ENCODE measurements at regions not wholly inside any gene's neighbourhood (a gene's known extent, or its start where the extent isn't known, plus 50 kb on each side); places are given as distances from the start of the nearest gene placed in this dataset.
A peak's percentile ranks its signal among the peaks of the same experiment; 100 is the strongest.

DNA sequence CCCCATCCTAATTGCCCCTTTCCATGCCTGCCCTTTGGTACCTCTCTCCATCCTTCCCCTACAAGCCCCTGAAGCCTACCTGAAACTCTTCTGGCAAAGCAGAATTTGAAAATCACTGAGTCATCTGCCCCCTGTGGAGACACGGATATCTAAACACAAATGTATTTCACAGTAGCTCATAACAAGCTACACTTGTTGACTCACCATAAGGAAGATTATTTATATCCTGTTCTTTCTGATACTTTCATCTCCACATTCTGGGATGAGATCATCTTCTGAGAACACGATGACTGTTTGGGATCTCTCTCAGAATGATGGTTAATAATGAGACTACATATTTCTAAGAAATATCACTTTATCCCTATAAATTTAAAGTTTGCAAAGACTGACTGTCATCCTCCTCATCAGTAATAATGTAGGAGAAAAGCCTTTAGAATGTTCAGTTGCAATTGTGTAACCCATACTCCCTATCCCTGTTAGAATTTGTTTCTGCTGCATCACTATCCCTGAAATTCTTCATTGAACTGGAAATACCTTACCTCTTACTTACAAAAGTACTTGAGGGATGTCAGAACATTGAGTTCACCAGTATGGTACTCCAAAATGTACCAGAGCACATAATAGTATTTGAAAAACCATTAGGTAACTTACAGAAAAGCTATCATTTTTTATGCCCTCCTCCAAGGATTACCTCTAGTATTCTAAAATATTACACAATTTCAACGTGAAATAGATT is 116.1 kb upstream of the IL12A start (continued):
- TF ChIP-seq, protein P1, sequence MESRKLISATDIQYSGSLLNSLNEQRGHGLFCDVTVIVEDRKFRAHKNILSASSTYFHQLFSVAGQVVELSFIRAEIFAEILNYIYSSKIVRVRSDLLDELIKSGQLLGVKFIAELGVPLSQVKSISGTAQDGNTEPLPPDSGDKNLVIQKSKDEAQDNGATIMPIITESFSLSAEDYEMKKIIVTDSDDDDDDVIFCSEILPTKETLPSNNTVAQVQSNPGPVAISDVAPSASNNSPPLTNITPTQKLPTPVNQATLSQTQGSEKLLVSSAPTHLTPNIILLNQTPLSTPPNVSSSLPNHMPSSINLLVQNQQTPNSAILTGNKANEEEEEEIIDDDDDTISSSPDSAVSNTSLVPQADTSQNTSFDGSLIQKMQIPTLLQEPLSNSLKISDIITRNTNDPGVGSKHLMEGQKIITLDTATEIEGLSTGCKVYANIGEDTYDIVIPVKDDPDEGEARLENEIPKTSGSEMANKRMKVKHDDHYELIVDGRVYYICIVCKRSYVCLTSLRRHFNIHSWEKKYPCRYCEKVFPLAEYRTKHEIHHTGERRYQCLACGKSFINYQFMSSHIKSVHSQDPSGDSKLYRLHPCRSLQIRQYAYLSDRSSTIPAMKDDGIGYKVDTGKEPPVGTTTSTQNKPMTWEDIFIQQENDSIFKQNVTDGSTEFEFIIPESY (IDR thresholded peaks at IDR 0.05; ENCODE audit: extremely low read depth, insufficient replicate concordance, low read length), result no peak
- TF ChIP-seq CBX3 (IDR thresholded peaks at IDR 0.05; ENCODE audit: low read depth) (peak; percentile 85), TCF7L2 (IDR thresholded peaks at IDR 0.05; ENCODE audit: borderline replicate concordance, extremely low read depth, insufficient read depth, insufficient read length) (peak; percentile 69), ZNF274 (IDR thresholded peaks at IDR 0.05; ENCODE audit: low read depth, low read length) (no peak), ELF1 (IDR thresholded peaks at IDR 0.05; ENCODE audit: borderline replicate concordance, low read depth) (no peak; the same call in 1 of the 2 replicates)

DNA sequence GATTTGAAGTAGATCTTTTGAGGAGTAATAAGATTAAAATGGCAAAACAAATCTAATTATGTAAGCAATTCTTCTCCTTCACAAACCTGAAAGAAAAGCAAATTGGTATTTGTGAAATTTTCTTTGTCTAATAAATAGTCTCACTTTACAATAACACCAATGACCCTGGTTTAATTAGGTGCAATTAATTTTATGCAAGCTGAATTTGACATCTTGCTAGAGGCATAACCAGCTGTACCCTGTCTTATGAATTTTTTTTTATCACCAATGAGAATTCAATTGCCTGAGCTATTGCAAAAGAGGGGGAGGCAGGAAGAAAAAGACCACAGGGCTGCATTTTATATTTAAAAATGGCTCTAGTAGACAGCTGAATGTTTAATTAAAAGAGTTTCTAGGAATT is 113.5 kb upstream of the IL12A start:
- TF ChIP-seq CEBPB (IDR thresholded peaks at IDR 0.05; ENCODE audit: low read depth) (no peak), REST (IDR thresholded peaks at IDR 0.05; ENCODE audit: low read depth) (no peak), CBX3 (IDR thresholded peaks at IDR 0.05; ENCODE audit: low read depth) (no peak), SIN3A (IDR thresholded peaks at IDR 0.05; ENCODE audit: low read depth) (no peak), ZFX (IDR thresholded peaks at IDR 0.05) (no peak), EZH2phosphoT487 (IDR thresholded peaks at IDR 0.05; ENCODE audit: borderline replicate concordance) (no peak), TCF7L2 (IDR thresholded peaks at IDR 0.05; ENCODE audit: borderline replicate concordance, extremely low read depth, insufficient read depth, insufficient read length) (no peak), ZNF274 (IDR thresholded peaks at IDR 0.05; ENCODE audit: low read depth, low read length) (no peak), POLR2AphosphoS5 (IDR thresholded peaks at IDR 0.05; ENCODE audit: low read depth, low read length) (no peak), EZH2 (IDR thresholded peaks at IDR 0.05) (no peak), FOSL1 (IDR thresholded peaks at IDR 0.05; ENCODE audit: low read depth) (no peak), RAD21 (IDR thresholded peaks at IDR 0.05; ENCODE audit: low read depth) (no peak)
- TF ChIP-seq, protein P1 (IDR thresholded peaks at IDR 0.05; ENCODE audit: extremely low read depth, insufficient replicate concordance, low read length), result no peak

More for the DNA sequence above, 113.5 kb upstream of the IL12A start:
- no peak overlapping the region for H3K27ac ChIP-seq (ENCODE audit: low read depth, low read length)
- CTCF ChIA-PET, result interaction anchor here (1.4 kb wide), 1 partner anchor 113 kb away, joined by 3 read pairs; the partner anchor contains the start of gene IL12A
- no peak overlapping the region for H3K4me3 ChIP-seq (replicated peaks in 1 of 2; ENCODE audit: low read depth in 1 of 2, low read length in 2 of 2)
- no peak overlapping the region for H2AFZ ChIP-seq (ENCODE audit: low read depth, low read length, poor library complexity, severe bottlenecking)
- peaks cover 25 to 34% of the 10 kb centered on the region in 2 experiments for H3K4me1 ChIP-seq (ENCODE audit: control insufficient read depth in 1 of 2, insufficient read depth in 2 of 2, low read length in 2 of 2)
- H3K9ac ChIP-seq (ENCODE audit: low read length), result no peak overlapping the region
- no peaks in the 10 kb centered on the region for H3K9me3 ChIP-seq (ENCODE audit: control insufficient read depth in 1 of 2, insufficient read depth in 1 of 2, low read depth in 1 of 2, low read length in 2 of 2)
- BruUV-seq (replicated peaks), result no TSS peak
- intact Hi-C loops (cut with micrococcal nuclease), result no loop called here
- ATAC-seq, result no peak
- POLR2A ChIA-PET, result no interaction called here
- H3K4me2 ChIP-seq (ENCODE audit: low read length), result no peak overlapping the region
- DNase-seq (ENCODE audit: low read depth, low spot score), result no peak
- no peaks in the 10 kb centered on the region for H4K20me1 ChIP-seq (ENCODE audit: insufficient read depth)
- RAD21 ChIA-PET (ENCODE audit: low non-redundant PET in 1 of 2, low total read pairs in 2 of 2, uncharacterized antibody in 2 of 2, unreplicated experiment in 2 of 2), result no interaction called here
- H3K27me3 ChIP-seq (ENCODE audit: insufficient read depth, low read length), result no peaks in the 10 kb centered on the region
- no peaks in the 10 kb centered on the region for H3K9me2 ChIP-seq (ENCODE audit: insufficient read depth)
- H3K36me3 ChIP-seq (ENCODE audit: control insufficient read depth in 1 of 2, insufficient read depth in 2 of 2, low read length in 2 of 2), result no peaks in the 10 kb centered on the region
- H3K79me2 ChIP-seq (ENCODE audit: insufficient read depth, low read length), result no peaks in the 10 kb centered on the region

Data from HCT116 (cell line).